BE2C (cell line): ENCODE measurements at regions not wholly inside any gene's neighbourhood (a gene's known extent, or its start where the extent isn't known, plus 50 kb on each side); places are given as distances from the start of the nearest gene placed in this dataset.
"Not testable (repeated sequence)": the region's sequence is repeated elsewhere in the genome, so short reads cannot be mapped to it uniquely, and the experiment has no call there.

Experiments
- DNase-seq: peaks from one replicate; pipeline ENCODE4 v3.0.0-alpha.2; 2020
- H3K27me3 ChIP-seq: fragments of 250-450 bp; sonication (Bioruptor Pico); 2 replicates; pipeline ENCODE4 v1.5.1; 2020; ENCODE audit warnings: mild to moderate bottlenecking
- H3K36me3 ChIP-seq: fragments of 250-450 bp; sonication (Bioruptor Pico); 2 replicates; pipeline ENCODE4 v1.5.1; 2020; ENCODE audit warnings: mild to moderate bottlenecking
- H3K4me1 ChIP-seq: fragments of 250-450 bp; sonication (Bioruptor Pico); 2 replicates; pipeline ENCODE4 v1.5.1; 2020
- H3K4me3 ChIP-seq: 2 replicates; pipeline ENCODE4 v1.5.1; 2011; ENCODE audit warnings: low read depth, low read length
- H3K9me3 ChIP-seq: fragments of 250-450 bp; sonication (Bioruptor Pico); 2 replicates; pipeline ENCODE4 v1.5.1; 2020
- CTCF ChIP-seq: IDR thresholded peaks from 2 replicates; pipeline ENCODE4 v1.5.1; 2012; ENCODE audit warnings: mild to moderate bottlenecking, low read depth, low read length

DNA sequence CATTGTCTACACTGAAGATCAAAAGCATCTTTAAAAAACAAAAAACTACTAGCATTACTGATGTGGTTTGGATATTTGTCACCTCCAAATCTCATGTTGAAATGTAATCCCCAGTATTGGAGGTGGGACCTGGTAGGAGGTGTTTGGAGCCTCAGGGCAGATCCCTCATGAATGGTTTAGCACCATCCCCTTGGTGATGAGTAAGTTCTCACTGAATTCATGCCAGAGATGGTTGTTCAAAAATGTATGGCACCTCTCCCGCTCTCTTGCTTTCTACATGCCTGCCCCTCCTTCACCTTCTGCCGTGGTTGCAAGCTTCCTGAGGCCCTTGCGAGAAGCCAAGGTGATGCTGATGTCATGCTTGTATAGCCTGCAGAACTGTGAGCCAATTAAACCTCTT lies 136.6 kb upstream of the FHIT start:
- Histone ChIP-seq H3K4me1 (no peaks in the 10 kb centered on the region), H3K36me3 (no peaks in the 10 kb centered on the region), H3K27me3 (no peaks in the 10 kb centered on the region; the same call in 1 of the 2 replicates), H3K4me3 (no peak overlapping the region), H3K9me3 (no peaks in the 10 kb centered on the region)
- DNase-seq = no peak
- no peak for TF ChIP-seq CTCF

- not testable (repeated sequence) for H3K36me3 ChIP-seq, DNase-seq, H3K27me3 ChIP-seq, H3K4me3 ChIP-seq, H3K4me1 ChIP-seq, H3K9me3 ChIP-seq
Measured at GRCh38 chr3:61393480-61393947, 142.3 kb upstream of the FHIT start.

GRCh38 chr3:61401359-61401758 lies 150.1 kb upstream of the FHIT start:
- DNase-seq = no peak
- Histone ChIP-seq H3K36me3 (no peaks in the 10 kb centered on the region), H3K27me3 (no peaks in the 10 kb centered on the region), H3K4me3 (no peak overlapping the region), H3K4me1 (no peaks in the 10 kb centered on the region), H3K9me3 (no peaks in the 10 kb centered on the region)
- no peak for TF ChIP-seq CTCF

- Histone ChIP-seq H3K4me1 (no peaks in the 10 kb centered on the region), H3K36me3 (no peaks in the 10 kb centered on the region), H3K27me3 (no peaks in the 10 kb centered on the region), H3K9me3 (no peaks in the 10 kb centered on the region), H3K4me3 (no peak overlapping the region)
- TF ChIP-seq CTCF = no peak
- no peak for DNase-seq
Measured at GRCh38 chr3:61407397-61407796, 154.0 kb upstream of the PTPRG start.

GRCh38 chr3:61409638-61410037 lies 151.7 kb upstream of the PTPRG start:
- no peak for DNase-seq
- no peaks in the 10 kb centered on the region for H3K9me3 ChIP-seq
- H3K27me3 ChIP-seq = no peaks in the 10 kb centered on the region

DNA sequence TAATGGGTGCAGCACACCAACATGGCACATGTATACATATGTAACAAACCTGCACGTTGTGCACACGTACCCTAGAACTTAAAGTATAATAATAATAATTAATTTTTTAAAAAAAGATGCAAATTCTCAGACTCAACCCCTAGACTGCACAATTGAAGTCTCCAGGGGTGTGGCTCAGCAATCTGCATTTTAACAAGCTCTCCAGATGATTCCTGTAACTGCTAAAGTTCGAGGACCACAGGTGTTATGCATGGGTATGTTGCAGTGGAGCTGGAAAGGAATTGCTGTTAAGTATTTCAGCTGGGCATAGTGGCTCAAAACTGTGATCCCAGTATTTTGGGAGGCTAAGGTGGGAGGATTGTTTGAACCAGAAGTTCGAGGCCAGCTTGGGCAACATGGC lies 151.0 kb upstream of the PTPRG start:
- not testable (repeated sequence) for DNase-seq, H3K36me3 ChIP-seq, H3K4me1 ChIP-seq, H3K4me3 ChIP-seq, H3K9me3 ChIP-seq, H3K27me3 ChIP-seq

More at GRCh38 chr3:61409638-61410037, 151.7 kb upstream of the PTPRG start:
- Histone ChIP-seq H3K4me3 (no peak overlapping the region), H3K36me3 (no peaks in the 10 kb centered on the region), H3K4me1 (no peaks in the 10 kb centered on the region)
- no peak for TF ChIP-seq CTCF

DNA sequence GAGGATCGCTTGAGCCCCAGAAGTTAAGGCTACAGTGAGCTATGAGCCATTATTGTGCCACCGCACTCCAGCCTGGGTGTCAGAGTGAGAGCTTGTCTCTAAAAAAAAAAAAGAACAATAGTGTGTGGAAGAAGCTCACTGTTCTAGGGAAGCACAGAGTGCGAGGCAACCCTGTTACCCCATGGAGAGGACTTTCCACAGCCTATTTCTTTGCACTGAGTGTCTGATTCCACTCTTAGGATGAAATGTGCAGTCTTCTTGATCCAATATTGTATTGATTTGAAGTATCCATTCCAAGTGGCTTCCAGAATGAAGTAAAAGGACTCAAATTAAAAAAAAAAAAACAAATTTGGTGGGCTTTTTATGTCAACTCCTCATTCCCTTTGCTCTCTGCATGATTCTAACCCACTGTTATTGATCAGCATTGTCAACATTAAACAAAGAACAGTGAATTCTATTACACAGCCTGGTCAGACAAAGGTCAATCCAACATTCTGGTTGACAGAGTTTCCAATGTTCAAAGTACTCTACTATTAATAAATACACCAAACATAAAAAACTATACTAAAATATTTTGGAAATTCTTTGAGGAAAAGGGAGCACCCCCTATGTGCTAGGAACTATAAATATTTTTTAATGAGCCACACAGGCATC lies 150.2 kb upstream of the PTPRG start:
- H3K4me1 ChIP-seq = no peaks in the 10 kb centered on the region
- H3K36me3 ChIP-seq = no peaks in the 10 kb centered on the region
- no peaks in the 10 kb centered on the region for H3K27me3 ChIP-seq
- TF ChIP-seq CTCF = no peak
- no peak for DNase-seq
- H3K9me3 ChIP-seq = no peaks in the 10 kb centered on the region
- H3K4me3 ChIP-seq = no peak overlapping the region
